ENCODE measurements at regions not wholly inside any gene's neighbourhood (a gene's known extent, or its start where the extent isn't known, plus 50 kb on each side); places are given as distances from the start of the nearest gene placed in this dataset.
"Not testable (repeated sequence)": the region's sequence is repeated elsewhere in the genome, so short reads cannot be mapped to it uniquely, and the experiment has no call there.

DNA sequence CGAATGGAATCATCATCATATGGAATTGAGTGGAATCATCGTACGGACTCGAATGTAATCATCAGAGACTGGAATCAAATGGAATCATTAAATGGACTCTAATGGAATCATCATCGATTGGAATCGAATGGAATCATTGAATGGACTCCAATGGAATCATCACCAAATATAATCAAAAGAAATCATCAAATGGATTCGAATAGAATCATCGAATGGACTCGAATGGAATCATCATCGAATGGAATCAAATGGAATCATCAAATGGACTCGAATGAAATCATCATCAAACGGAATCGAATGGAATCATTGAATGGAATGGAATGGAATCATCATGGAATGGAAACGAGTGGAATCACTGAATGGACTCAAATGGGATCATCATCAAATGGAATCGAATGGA lies 233.5 kb downstream of the SHCBP1 start:
- peak; percentile 19 for DNase-seq (ENCODE audit: low read depth)

DNA sequence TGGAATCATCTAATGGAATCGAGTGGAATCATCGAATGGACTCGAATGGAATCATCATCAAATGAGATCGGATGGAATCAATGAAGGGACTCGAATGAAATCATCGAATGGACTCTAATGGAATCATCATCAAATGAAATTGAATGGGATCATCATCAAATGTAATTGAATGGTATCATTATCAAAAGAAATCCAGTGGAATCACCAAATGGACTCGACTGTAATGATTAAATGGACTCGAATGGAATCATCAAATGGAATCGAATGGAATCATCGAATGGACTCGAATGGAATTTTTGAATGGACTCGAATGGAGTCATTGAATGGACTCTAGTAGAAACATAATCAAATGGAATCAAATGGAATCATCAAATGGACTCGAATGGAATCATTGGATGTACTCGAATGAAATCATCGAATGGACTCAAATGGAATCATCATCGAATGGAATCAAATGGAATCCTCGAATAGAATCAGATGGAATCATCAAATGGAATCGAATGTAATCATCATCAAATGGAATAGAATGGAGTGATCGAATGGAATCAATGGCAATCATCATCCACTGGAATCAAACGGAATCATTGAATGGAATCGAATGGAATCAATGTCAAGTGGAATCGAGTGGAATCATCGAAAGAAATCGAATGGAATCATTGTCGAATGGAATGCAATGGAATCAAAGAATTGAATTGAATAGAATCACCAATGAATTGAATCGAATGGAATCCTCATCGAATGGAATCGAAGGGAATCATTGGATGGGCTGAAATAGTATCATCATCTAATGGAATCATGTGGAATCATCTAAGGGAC lies 234.2 kb downstream of the SHCBP1 start:
- DNase-seq (ENCODE audit: low read depth) = peak; percentile 4

DNA sequence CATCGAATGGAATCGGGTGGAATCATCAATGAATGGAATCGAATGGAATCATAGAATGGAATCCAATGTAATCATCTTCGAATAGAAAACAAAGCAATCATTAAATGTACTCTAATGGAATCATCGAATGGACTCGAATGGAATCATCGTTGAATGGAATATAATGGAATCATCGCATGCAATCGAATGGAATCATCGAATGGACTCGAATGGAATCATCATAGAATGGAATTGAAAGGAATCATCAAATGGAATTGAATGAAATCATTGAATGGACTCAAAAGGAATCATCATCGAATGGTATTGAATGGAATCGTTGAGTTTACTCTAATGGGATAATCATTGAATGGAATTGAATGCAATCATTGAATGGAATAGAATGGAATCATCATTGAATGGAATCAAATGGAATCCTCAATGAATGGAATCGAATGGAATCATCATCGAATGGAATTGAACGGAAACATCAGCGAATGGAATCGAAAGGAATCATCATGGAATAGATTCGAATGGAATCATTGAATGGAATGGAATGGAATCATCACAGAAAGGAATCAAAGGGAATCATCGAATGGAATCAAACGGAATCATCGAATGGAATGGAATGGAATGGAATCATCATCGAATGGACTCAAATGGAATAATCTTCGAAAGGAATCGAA lies 234.9 kb downstream of the SHCBP1 start:
- not testable (repeated sequence) for DNase-seq (ENCODE audit: low read depth)

DNA sequence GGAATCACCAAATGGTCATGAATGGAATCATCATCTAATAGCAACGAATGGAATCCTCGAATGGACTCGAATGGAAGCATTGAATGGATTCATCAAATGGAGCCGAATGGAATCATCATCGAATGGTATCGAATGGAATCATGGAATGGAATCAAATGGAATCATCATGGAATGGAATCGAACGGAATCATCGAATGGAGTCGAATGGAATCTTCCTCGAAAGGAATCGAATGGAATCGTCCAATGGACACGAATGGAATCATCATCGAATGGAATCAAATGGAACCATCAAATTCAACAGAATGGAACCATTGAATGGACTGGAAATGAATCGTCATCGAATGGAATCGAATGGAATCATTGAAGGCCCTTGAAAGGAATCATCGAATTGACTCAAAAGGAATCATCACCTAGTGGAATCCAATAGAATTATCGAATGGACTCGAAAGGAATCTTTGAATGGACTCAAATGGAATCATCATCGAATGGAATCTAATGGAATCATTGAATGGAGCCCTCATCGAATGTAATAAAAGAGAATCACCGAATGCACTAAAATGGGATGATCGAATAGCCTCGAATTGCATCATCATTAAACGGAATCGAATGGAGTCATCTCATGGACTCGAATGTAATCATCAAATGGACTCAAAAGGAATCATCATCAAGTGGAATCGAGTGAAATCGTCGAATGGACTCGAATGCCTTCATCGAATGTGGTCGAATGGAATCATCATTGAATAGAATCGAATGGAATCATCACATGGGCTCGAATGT lies 236.7 kb downstream of the SHCBP1 start:
- DNase-seq (ENCODE audit: low read depth) = peak; percentile 6

DNA sequence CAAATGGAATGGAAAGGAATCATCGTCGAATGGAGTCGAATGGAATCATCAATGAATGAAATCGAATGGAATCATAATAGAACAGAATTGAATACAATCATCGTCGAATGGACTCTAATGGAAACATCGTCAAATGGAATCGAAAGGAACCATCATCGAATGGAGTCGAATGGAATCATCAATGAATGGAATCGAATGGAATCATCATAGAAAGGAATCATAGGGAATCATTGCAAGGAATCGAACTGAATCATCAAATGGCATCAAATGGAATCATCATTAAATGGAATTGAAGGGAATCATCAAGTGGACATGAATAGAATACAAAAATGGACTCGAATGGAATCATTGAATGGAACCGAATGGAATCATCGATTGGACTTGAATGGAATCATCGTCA lies 237.6 kb downstream of the SHCBP1 start:
- DNase-seq (ENCODE audit: low read depth) = not testable (repeated sequence)

DNA sequence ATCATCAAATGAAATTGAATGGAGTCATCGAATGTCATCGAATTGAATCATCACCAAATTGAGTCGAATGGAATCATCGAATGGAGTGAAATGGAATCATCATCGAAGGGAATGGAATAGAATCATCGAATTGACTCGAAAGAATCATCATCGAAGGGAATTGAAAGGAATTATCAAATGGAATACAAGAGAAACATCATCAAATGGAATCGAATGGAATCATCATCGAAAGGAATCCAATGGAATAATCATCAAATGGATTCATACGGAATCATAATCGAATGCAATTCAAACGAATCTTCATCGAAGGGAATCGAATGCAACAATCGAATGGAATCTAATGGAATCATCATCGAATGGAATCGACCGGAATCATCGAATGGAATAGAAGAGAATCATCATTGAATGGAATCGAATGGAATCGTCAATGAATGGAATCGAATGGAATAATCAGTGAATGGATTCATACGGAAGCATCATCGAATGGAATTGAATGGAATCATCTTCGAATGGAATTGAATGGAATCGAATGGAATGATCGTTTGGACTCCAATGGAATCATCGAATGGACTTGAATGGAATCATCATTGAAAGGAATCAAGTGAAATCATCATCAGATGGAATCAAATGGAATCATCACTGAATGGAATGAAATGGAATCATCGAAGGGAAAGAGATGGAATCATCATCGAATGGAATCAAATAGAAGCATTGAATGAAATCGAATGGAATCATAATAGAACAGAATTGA lies 238.2 kb downstream of the SHCBP1 start:
- not testable (repeated sequence) for DNase-seq (ENCODE audit: low read depth)

DNA sequence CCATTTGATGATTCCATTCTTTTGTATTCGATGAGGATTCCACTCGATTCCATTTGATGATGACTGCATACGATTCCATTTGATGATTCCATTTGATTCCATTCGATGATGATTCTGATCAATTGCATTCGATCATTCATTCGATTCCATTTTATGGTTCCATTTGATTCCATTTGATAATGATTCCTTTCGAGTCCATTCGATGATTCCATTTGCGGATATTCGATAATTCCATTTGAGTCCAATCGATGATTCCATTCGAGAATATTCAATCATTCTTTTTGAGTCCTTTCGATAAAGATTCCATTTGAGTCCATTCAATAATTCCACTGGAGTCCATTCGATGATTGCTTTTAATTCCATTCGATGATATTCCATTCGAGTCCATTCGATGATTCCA lies 239.1 kb downstream of the SHCBP1 start:
- DNase-seq (ENCODE audit: low read depth) = not testable (repeated sequence)

DNA sequence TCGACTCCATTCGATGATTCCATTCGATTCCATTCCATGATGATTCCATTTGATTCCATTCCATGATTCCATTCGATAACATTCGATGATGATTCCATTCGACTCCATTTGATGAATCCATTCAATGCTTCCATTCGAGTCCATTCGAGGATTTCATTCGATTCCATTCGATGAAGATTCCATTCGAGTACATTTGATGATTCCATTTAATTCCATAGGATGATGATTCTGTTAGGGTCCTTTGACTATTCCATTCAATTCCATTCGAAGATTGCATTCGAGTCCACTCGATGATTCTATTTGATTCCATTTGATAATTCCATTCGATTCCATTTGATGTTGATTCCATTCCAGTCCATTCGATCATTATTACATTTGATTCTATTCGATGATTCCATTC lies 239.8 kb downstream of the SHCBP1 start:
- not testable (repeated sequence) for DNase-seq (ENCODE audit: low read depth)
